HG03066 (cell line): ENCODE measurements at regions not wholly inside any gene's neighbourhood (a gene's known extent, or its start where the extent isn't known, plus 50 kb on each side); places are given as distances from the start of the nearest gene placed in this dataset.

Experiments
- ATAC-seq: cut with Tn5 transposase; IDR thresholded peaks from one replicate; pipeline ENCODE4 v1.9.1; 2021; ENCODE audit warnings: low read depth; ENCODE audit not compliant: unreplicated experiment

GRCh38 chr2:8174641-8175257, 507.1 kb upstream of the ID2 start:
- ATAC-seq: no peak

GRCh38 chr2:8176887-8177286, 505.0 kb upstream of the ID2 start:
- no peak for ATAC-seq

- ATAC-seq: no peak
These were observed 504.3 kb upstream of the ID2 start for GRCh38 chr2:8177566-8177965.

GRCh38 chr2:8178911-8179310, 502.9 kb upstream of the ID2 start:
- ATAC-seq: no peak

- no peak for ATAC-seq
These were observed 492.5 kb upstream of the ID2 start for GRCh38 chr2:8189316-8189715.

GRCh38 chr2:8190279-8190678, 491.6 kb upstream of the ID2 start:
- no peak for ATAC-seq

- no peak for ATAC-seq
These were observed 490.4 kb upstream of the ID2 start for GRCh38 chr2:8191427-8191826.

GRCh38 chr2:8193146-8193545, 488.7 kb upstream of the ID2 start:
- no peak for ATAC-seq

GRCh38 chr2:8193686-8194615, 487.9 kb upstream of the ID2 start:
- no peak for ATAC-seq

- no peak for ATAC-seq
These were observed 486.1 kb upstream of the ID2 start for GRCh38 chr2:8195784-8196183.

GRCh38 chr2:8196316-8196715, 485.5 kb upstream of the ID2 start:
- no peak for ATAC-seq

GRCh38 chr2:8197101-8197500, 484.8 kb upstream of the ID2 start:
- ATAC-seq: no peak

- ATAC-seq: no peak
These were observed 484.0 kb upstream of the ID2 start for GRCh38 chr2:8197825-8198224.

- ATAC-seq: no peak
These were observed 483.0 kb upstream of the ID2 start for GRCh38 chr2:8198766-8199382.

- peak; percentile 92 for ATAC-seq
These were observed 479.7 kb upstream of the ID2 start for GRCh38 chr2:8202132-8202531.

- ATAC-seq: no peak
These were observed 478.5 kb upstream of the ID2 start for GRCh38 chr2:8203364-8203763.

- ATAC-seq: no peak
These were observed 477.1 kb upstream of the ID2 start for GRCh38 chr2:8204711-8205110.

- ATAC-seq: no peak
These were observed 472.4 kb upstream of the ID2 start for GRCh38 chr2:8209494-8209893.

- no peak for ATAC-seq
These were observed 470.5 kb upstream of the ID2 start for GRCh38 chr2:8211384-8211783.

- ATAC-seq: no peak
These were observed 469.6 kb upstream of the ID2 start for GRCh38 chr2:8212239-8212638.

GRCh38 chr2:8214036-8214615, 467.7 kb upstream of the ID2 start:
- ATAC-seq: no peak
